Endothelial cell of umbilical vein (primary cell): ENCODE measurements at regions not wholly inside any gene's neighbourhood (a gene's known extent, or its start where the extent isn't known, plus 50 kb on each side); places are given as distances from the start of the nearest gene placed in this dataset.

Experiments used
- BruUV-seq: library from RNA; stranded (reverse); fragments of 400-500 nt; replicated peaks from 2 replicates; lab custom pipeline; 2021; lab: Mats Ljungman, UMichigan
- CTCF ChIA-PET: fragments of 300-600, 350-600 bp; sonication (Branson Sonifier 250); formaldehyde crosslinking; loops from one replicate; lab custom pipeline; 2021; ENCODE audit warnings: antibody characterized with exemption, inconsistent platforms; lab: Charles Lee
- POLR2A ChIA-PET: fragments of 300-600, 350-600 bp; sonication (Branson Sonifier 250); formaldehyde crosslinking; loops from one replicate; lab custom pipeline; 2021; ENCODE audit warnings: antibody characterized with exemption, inconsistent platforms; lab: Charles Lee
- DNase-seq: peaks from one replicate; pipeline ENCODE4 v3.0.0-alpha.2; 2011; ENCODE audit warnings: low read depth, low spot score
- FAIRE-seq: peaks from 2 replicates; lab custom pipeline; 2011; peaks lifted over from hg19 to GRCh38; lab: Jason Lieb, UNC
- H2AFZ ChIP-seq: 2 replicates; pipeline ENCODE4 v1.6.0; 2012; ENCODE audit warnings: low read depth, low read length, control low read depth, inconsistent platforms
- H3K27ac ChIP-seq: 2 replicates; pipeline ENCODE4 v1.5.1; 2011; ENCODE audit warnings: low read depth, mild to moderate bottlenecking, control low read depth, low read length, moderate library complexity; ENCODE audit not compliant: insufficient read depth
- H3K27me3 ChIP-seq, 2 experiments: 2 replicates each; pipeline versions ENCODE4 v1.6.0 to v1.6.1; 2011; ENCODE audit warnings: low read length in 2 of 2, mixed read lengths in 1 of 2; ENCODE audit not compliant: control insufficient read depth in 2 of 2, insufficient read depth in 2 of 2
- H3K36me3 ChIP-seq, 2 experiments: 2 replicates in 1 of 2; 3 replicates in 1 of 2; pipeline ENCODE4 v1.5.1; 2011; ENCODE audit warnings: low read length in 2 of 2, mild to moderate bottlenecking in 1 of 2, moderate library complexity in 1 of 2; ENCODE audit not compliant: control insufficient read depth in 2 of 2, insufficient read depth in 2 of 2; ENCODE audit errors: extremely low read depth in 1 of 2
- H3K4me1 ChIP-seq: 3 replicates; pipeline ENCODE4 v1.5.1; 2011; ENCODE audit warnings: mild to moderate bottlenecking, low read length; ENCODE audit not compliant: control insufficient read depth, insufficient read depth; ENCODE audit errors: extremely low read depth
- H3K4me2 ChIP-seq: 2 replicates; pipeline ENCODE4 v1.6.1; 2011; ENCODE audit warnings: low read length, control low read depth, mixed read lengths; ENCODE audit not compliant: insufficient read depth
- H3K4me3 ChIP-seq, 3 experiments: fragments of 200-600 bp in 1 of 3; sonication (generic), shearing (Covaris generic) in 1 of 3; replicated peaks in 1 of 3; 2 replicates each; pipeline ENCODE4 v1.5.1; 2011 to 2016; ENCODE audit warnings: control low read depth in 3 of 3, low read length in 3 of 3, mild to moderate bottlenecking in 2 of 3, inconsistent platforms in 1 of 3, low read depth in 1 of 3, moderate library complexity in 1 of 3; ENCODE audit not compliant: insufficient read depth in 1 of 3
- H3K79me2 ChIP-seq: 2 replicates; pipeline ENCODE4 v1.6.0; 2012; ENCODE audit warnings: low read length, inconsistent platforms; ENCODE audit not compliant: control insufficient read depth, insufficient read depth
- H3K9ac ChIP-seq: replicated peaks from 2 replicates; pipeline ENCODE3; 2011; ENCODE audit warnings: low read length, control low read depth; ENCODE audit not compliant: insufficient read depth; ENCODE audit errors: extremely low read depth
- H3K9me1 ChIP-seq: replicated peaks from 3 replicates; pipeline ENCODE4 v1.6.0; 2011; ENCODE audit warnings: mild to moderate bottlenecking, low read length; ENCODE audit not compliant: control insufficient read depth, insufficient read depth; ENCODE audit errors: extremely low read depth
- H3K9me3 ChIP-seq: replicated peaks from 2 replicates; pipeline ENCODE4 v1.5.1; 2012; ENCODE audit warnings: low read length, inconsistent platforms; ENCODE audit not compliant: control insufficient read depth, insufficient read depth
- H4K20me1 ChIP-seq: replicated peaks from 2 replicates; pipeline ENCODE3; 2011; ENCODE audit warnings: mild to moderate bottlenecking, low read length; ENCODE audit not compliant: control insufficient read depth, insufficient read depth; ENCODE audit errors: extremely low read depth
- CTCF ChIP-seq, 2 donors: IDR thresholded peaks; 1 replicate in 1 of 2; 2 replicates in 1 of 2; pipeline ENCODE4 v1.5.1; 2011; ENCODE audit warnings: low read length in 2 of 2, mild to moderate bottlenecking in 2 of 2, moderate library complexity in 2 of 2, control low read depth in 1 of 2, inconsistent platforms in 1 of 2, low read depth in 1 of 2; ENCODE audit not compliant: insufficient read depth in 1 of 2; ENCODE audit errors: extremely low read depth in 1 of 2
- EZH2 ChIP-seq: IDR thresholded peaks from 2 replicates; pipeline ENCODE4 v1.6.1; 2012; ENCODE audit warnings: borderline replicate concordance, low read depth, mild to moderate bottlenecking, moderate library complexity, low read length, inconsistent platforms; ENCODE audit not compliant: severe bottlenecking
- FOS ChIP-seq: IDR thresholded peaks from 2 replicates; pipeline ENCODE4 v1.6.1; 2011; ENCODE audit warnings: mild to moderate bottlenecking, low read length, moderate library complexity, borderline replicate concordance; ENCODE audit not compliant: insufficient read depth
- GATA2 ChIP-seq: IDR thresholded peaks from 2 replicates; pipeline ENCODE4 v1.7.0; 2011; ENCODE audit warnings: low read depth, mild to moderate bottlenecking, moderate library complexity, mixed read lengths, low read length; ENCODE audit not compliant: insufficient read length, insufficient read depth
- JUN ChIP-seq: IDR thresholded peaks from 2 replicates; pipeline ENCODE4 v1.6.1; 2011; ENCODE audit warnings: borderline replicate concordance, low read depth; ENCODE audit not compliant: insufficient read length, insufficient read depth
- MAX ChIP-seq: IDR thresholded peaks from 2 replicates; pipeline ENCODE4 v1.6.1; 2011; ENCODE audit not compliant: insufficient read depth, insufficient read length
- MYC ChIP-seq: IDR thresholded peaks from one replicate; pipeline ENCODE4 v1.6.1; 2011; ENCODE audit warnings: mild to moderate bottlenecking, low read depth, low read length
- POLR2A ChIP-seq: IDR thresholded peaks from 2 replicates; pipeline ENCODE4 v1.6.1; 2012; ENCODE audit warnings: low read depth, mild to moderate bottlenecking, control low read depth, low read length
- POLR2AphosphoS5 ChIP-seq: IDR thresholded peaks from 2 replicates; pipeline ENCODE4 v1.6.1; 2012; ENCODE audit warnings: low read depth, mild to moderate bottlenecking, control low read depth, low read length, moderate library complexity; ENCODE audit not compliant: insufficient read depth
- dilution Hi-C: fragments of 300-500 bp; cut with MboI; formaldehyde crosslinking; loops from one replicate; pipeline ENCODE4 v1.15.0; 2019; ENCODE audit warnings: low sequenced_read_pairs; ENCODE audit not compliant: extremely low pct_ligation_motif_present
- intact Hi-C: fragments of 100-400 bp; cut with micrococcal nuclease; formaldehyde crosslinking; loops from one replicate; pipeline ENCODE4 v1.10.0; 2022

DNA sequence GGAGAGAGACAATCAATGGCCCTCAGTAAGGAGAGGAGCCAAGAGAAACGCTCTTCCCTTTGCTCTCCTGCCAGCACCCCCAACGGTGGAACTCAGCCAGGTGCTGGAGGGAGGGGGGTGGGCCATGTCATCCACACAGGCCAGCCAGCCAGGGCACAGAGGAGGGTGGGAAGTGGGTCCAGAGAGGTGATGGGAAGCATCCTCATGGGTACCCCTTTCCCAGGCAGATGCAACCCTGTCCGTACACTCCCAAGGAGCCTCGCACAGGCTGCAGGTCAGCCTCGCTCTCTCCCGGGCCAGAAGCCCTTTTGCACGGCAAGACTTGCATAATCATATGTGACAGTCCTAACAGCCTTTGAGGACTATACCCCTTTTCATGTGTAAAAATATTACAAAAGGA is 142.0 kb upstream of the NAMPT start:
- H4K20me1 ChIP-seq = no peaks in the 10 kb centered on the region
- intact Hi-C loops = no loop called here
- no peaks in the 10 kb centered on the region for H3K79me2 ChIP-seq
- CTCF ChIA-PET = no interaction called here
- H3K9me1 ChIP-seq = no peaks in the 10 kb centered on the region
- no peak overlapping the region for H2AFZ ChIP-seq
- H3K9me3 ChIP-seq = no peaks in the 10 kb centered on the region
- no peak for DNase-seq
- no peak for FAIRE-seq
- no TSS peak for BruUV-seq
- no peaks in the 10 kb centered on the region for H3K36me3 ChIP-seq
- H3K9ac ChIP-seq = no peak overlapping the region
- H3K4me1 ChIP-seq = peaks cover 5% of the 10 kb centered on the region
- TF ChIP-seq MYC = no peak
- TF ChIP-seq CTCF (IDR thresholded peaks at IDR 0.05; ENCODE audit: extremely low read depth in 1 of 2, insufficient read depth in 1 of 2, low read depth in 1 of 2, low read length in 2 of 2) = no peak
- no peak for TF ChIP-seq JUN
- TF ChIP-seq GATA2 = no peak
- no peak for TF ChIP-seq FOS
- no peak for TF ChIP-seq MAX
- TF ChIP-seq EZH2 = no peak
- no peak for TF ChIP-seq POLR2AphosphoS5
- no peak for TF ChIP-seq POLR2A
- no peak overlapping the region for H3K4me3 ChIP-seq
- H3K27me3 ChIP-seq = no peaks in the 10 kb centered on the region
- no peak overlapping the region for H3K4me2 ChIP-seq
- no peak overlapping the region for H3K27ac ChIP-seq
- POLR2A ChIA-PET = no interaction called here
- dilution Hi-C loops = no loop called here
